Neural cell (in vitro differentiated cells): ENCODE measurements at regions not wholly inside any gene's neighbourhood (a gene's known extent, or its start where the extent isn't known, plus 50 kb on each side); places are given as distances from the start of the nearest gene placed in this dataset.

ENCODE experiments used
- H2AFZ ChIP-seq: fragments of 200-600, 300-800 bp; sonication (generic), shearing (Covaris generic); 2 replicates; pipeline ENCODE4 v1.6.0; 2014; ENCODE audit warnings: low read depth, mild to moderate bottlenecking, antibody characterized with exemption, low read length, moderate library complexity
- H3F3A ChIP-seq: fragments of 200-600 bp; shearing (Covaris generic); 2 replicates; pipeline ENCODE4 v1.6.1; 2016; ENCODE audit warnings: mild to moderate bottlenecking, moderate library complexity, mixed read lengths, antibody characterized with exemption, low read length; ENCODE audit not compliant: insufficient read depth, poor library complexity, severe bottlenecking
- H3K27ac ChIP-seq: fragments of 200-600, 300-800 bp; sonication (generic), shearing (Covaris generic); 2 replicates; pipeline ENCODE4 v1.5.1; 2014; ENCODE audit warnings: mild to moderate bottlenecking, low read length, moderate library complexity
- H3K27me3 ChIP-seq: fragments of 300-800, 200-600 bp; sonication (generic), shearing (Covaris generic); 2 replicates; pipeline ENCODE4 v1.6.0; 2014; ENCODE audit warnings: mild to moderate bottlenecking, low read depth, low read length, moderate library complexity; ENCODE audit not compliant: insufficient read depth
- H3K36me3 ChIP-seq: fragments of 300-800, 200-600 bp; sonication (generic), shearing (Covaris generic); 2 replicates; pipeline ENCODE4 v1.5.1; 2014; ENCODE audit warnings: mild to moderate bottlenecking, antibody characterized with exemption, low read length, moderate library complexity; ENCODE audit not compliant: insufficient read depth
- H3K4me2 ChIP-seq: fragments of 300-800, 200-600 bp; sonication (generic), shearing (Covaris generic); 2 replicates; pipeline ENCODE4 v1.6.0; 2014; ENCODE audit warnings: mild to moderate bottlenecking, low read length
- H3K4me3 ChIP-seq: fragments of 300-800, 200-600 bp; sonication (generic), shearing (Covaris generic); 2 replicates; pipeline ENCODE4 v1.5.1; 2014; ENCODE audit warnings: mild to moderate bottlenecking, low read length, moderate library complexity
- H3K79me2 ChIP-seq: fragments of 200-600 bp; shearing (Covaris generic); replicated peaks from 2 replicates; pipeline ENCODE4 v1.6.0; 2014; ENCODE audit warnings: mild to moderate bottlenecking, low read length, moderate library complexity; ENCODE audit not compliant: insufficient read depth
- H3K9ac ChIP-seq: fragments of 300-800, 200-600 bp; sonication (generic), shearing (Covaris generic); 2 replicates; pipeline ENCODE4 v1.6.1; 2016; ENCODE audit warnings: mild to moderate bottlenecking, low read length, mixed read lengths
- H3K9me2 ChIP-seq: fragments of 200-600 bp; shearing (Covaris generic); 2 replicates; pipeline ENCODE4 v1.6.1; 2016; ENCODE audit warnings: mild to moderate bottlenecking, low read length, mixed read lengths; ENCODE audit not compliant: insufficient read depth
- H3K9me3 ChIP-seq: fragments of 200-600, 300-800 bp; sonication (generic), shearing (Covaris generic); 2 replicates; pipeline ENCODE4 v1.6.1; 2016; ENCODE audit warnings: mild to moderate bottlenecking, mixed run types, low read length, moderate library complexity, mixed read lengths
- H4K20me1 ChIP-seq: fragments of 200-600 bp; shearing (Covaris generic); 2 replicates; pipeline ENCODE4 v1.6.1; 2016; ENCODE audit warnings: mild to moderate bottlenecking, mixed run types; ENCODE audit not compliant: insufficient read depth
- EP300 ChIP-seq: fragments of 450-650 bp; conservative IDR thresholded peaks from 2 replicates; pipeline ENCODE4 v1.6.1; 2014; ENCODE audit warnings: antibody characterized with exemption, mild to moderate bottlenecking, moderate library complexity; ENCODE audit not compliant: poor library complexity, severe bottlenecking
- EZH2 ChIP-seq: fragments of 200-600, 300-800 bp; shearing (Covaris generic), sonication (generic); IDR thresholded peaks from 2 replicates; pipeline ENCODE4 v1.6.1; 2014; ENCODE audit warnings: antibody characterized with exemption, low read length, borderline replicate concordance, mild to moderate bottlenecking; ENCODE audit not compliant: insufficient read depth, poor library complexity, severe bottlenecking
- MXI1 ChIP-seq: fragments of 450-650 bp; conservative IDR thresholded peaks from 2 replicates; pipeline ENCODE4 v1.6.1; 2014; ENCODE audit warnings: antibody characterized with exemption, mild to moderate bottlenecking; ENCODE audit not compliant: poor library complexity, severe bottlenecking
- POLR2AphosphoS5 ChIP-seq: IDR thresholded peaks from 2 replicates; pipeline ENCODE4 v1.6.1; 2012
- RAD21 ChIP-seq: fragments of 450-650 bp; conservative IDR thresholded peaks from 2 replicates; pipeline ENCODE4 v1.6.1; 2014; ENCODE audit warnings: antibody characterized with exemption, mild to moderate bottlenecking, moderate library complexity
- SMC3 ChIP-seq: fragments of 450-650 bp; conservative IDR thresholded peaks from 2 replicates; pipeline ENCODE4 v1.6.1; 2014; ENCODE audit warnings: antibody characterized with exemption, mild to moderate bottlenecking, moderate library complexity; ENCODE audit not compliant: poor library complexity
- TAF1 ChIP-seq: IDR thresholded peaks from 2 replicates; pipeline ENCODE4 v1.6.1; 2012; ENCODE audit warnings: low read depth
- TF ChIP-seq, protein P1 (sequence below): IDR thresholded peaks from 2 replicates; pipeline ENCODE4 v1.6.1; 2012; ENCODE audit warnings: borderline replicate concordance
- TF ChIP-seq, protein P2 (sequence below): fragments of 450-650 bp; IDR thresholded peaks from 2 replicates; pipeline ENCODE4 v1.5.1; 2014; ENCODE audit warnings: antibody characterized with exemption, mild to moderate bottlenecking, moderate library complexity; ENCODE audit not compliant: poor library complexity, severe bottlenecking

DNA sequence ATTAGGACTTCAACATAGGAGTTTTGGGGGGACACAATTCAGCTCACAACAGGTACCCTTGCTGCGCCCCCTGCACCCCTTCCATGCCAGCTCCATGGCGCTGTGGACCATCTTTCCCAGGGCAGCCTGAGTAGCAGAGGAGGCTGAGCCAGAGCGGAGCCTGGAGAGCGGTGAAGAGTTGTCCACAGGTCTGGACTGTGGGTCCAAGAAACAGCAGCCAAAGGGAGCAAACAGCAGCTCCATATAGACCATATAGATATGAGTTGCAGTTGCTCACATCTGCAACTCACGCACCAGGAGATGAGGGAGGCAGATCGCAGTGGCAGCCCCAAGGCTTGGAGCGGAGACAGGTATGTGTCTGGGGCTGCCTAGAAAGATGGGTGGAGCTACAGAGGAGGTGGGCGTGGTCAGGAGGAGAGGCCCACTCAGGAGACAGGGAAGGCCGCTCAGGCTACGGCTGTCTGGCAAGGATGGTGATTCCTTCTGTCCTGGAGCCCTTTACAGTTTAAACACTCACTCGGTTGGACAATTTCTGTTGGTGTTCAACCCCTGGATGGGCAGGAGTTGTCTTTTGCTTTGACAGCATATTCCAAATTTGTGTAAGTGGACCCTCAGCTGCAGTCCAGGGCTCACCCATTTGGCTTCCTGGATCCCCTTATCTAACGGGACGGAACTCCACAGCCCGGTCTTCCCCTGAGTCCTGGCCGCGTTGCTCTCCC, 155.1 kb downstream of the LPIN1 start:
- Histone ChIP-seq H3K36me3 (no peaks in the 10 kb centered on the region), H3F3A (no peaks in the 10 kb centered on the region), H3K9ac (no peak overlapping the region), H4K20me1 (no peaks in the 10 kb centered on the region), H2AFZ (no peak overlapping the region), H3K27ac (no peak overlapping the region), H3K27me3 (no peaks in the 10 kb centered on the region), H3K4me2 (no peak overlapping the region), H3K9me3 (no peaks in the 10 kb centered on the region), H3K9me2 (no peaks in the 10 kb centered on the region), H3K4me3 (no peak overlapping the region), H3K79me2 (no peaks in the 10 kb centered on the region)
- TF ChIP-seq SMC3: no peak
- no peak for TF ChIP-seq EZH2
- TF ChIP-seq, protein P1, sequence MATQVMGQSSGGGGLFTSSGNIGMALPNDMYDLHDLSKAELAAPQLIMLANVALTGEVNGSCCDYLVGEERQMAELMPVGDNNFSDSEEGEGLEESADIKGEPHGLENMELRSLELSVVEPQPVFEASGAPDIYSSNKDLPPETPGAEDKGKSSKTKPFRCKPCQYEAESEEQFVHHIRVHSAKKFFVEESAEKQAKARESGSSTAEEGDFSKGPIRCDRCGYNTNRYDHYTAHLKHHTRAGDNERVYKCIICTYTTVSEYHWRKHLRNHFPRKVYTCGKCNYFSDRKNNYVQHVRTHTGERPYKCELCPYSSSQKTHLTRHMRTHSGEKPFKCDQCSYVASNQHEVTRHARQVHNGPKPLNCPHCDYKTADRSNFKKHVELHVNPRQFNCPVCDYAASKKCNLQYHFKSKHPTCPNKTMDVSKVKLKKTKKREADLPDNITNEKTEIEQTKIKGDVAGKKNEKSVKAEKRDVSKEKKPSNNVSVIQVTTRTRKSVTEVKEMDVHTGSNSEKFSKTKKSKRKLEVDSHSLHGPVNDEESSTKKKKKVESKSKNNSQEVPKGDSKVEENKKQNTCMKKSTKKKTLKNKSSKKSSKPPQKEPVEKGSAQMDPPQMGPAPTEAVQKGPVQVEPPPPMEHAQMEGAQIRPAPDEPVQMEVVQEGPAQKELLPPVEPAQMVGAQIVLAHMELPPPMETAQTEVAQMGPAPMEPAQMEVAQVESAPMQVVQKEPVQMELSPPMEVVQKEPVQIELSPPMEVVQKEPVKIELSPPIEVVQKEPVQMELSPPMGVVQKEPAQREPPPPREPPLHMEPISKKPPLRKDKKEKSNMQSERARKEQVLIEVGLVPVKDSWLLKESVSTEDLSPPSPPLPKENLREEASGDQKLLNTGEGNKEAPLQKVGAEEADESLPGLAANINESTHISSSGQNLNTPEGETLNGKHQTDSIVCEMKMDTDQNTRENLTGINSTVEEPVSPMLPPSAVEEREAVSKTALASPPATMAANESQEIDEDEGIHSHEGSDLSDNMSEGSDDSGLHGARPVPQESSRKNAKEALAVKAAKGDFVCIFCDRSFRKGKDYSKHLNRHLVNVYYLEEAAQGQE: no peak

DNA sequence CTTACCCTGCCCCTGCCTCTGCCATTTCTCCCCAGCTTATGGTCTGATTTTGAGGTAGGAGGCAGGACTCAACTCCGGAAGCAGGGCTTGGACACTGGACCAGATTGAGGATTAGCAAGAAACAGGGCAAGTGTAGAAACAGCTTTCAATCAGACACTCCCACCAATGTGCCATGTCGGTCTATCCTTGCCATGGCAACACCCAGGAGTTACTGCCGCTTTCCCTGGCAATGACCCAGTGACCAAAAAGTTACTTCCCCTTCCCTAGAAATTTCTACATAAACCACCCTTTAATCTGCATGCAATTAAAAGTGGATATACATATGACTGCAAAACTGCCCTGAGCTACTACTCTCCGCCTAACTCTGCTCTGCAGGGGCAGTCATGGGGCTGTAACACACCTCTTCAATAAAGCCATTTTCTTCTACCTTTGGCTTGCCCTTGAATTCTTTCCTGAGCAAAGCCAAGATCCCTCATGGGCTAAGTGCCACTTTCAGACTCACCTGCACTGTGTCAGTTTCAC, 156.7 kb downstream of the LPIN1 start:
- H3K9me2 ChIP-seq: no peaks in the 10 kb centered on the region
- no peak overlapping the region for H2AFZ ChIP-seq
- H3K9ac ChIP-seq: no peak overlapping the region
- H3K79me2 ChIP-seq: no peaks in the 10 kb centered on the region
- H3K4me3 ChIP-seq: no peak overlapping the region
- no peaks in the 10 kb centered on the region for H3F3A ChIP-seq
- no peaks in the 10 kb centered on the region for H3K36me3 ChIP-seq
- no peak overlapping the region for H3K4me2 ChIP-seq
- TF ChIP-seq RAD21 (no peak), POLR2AphosphoS5 (no peak), EP300 (no peak), MXI1 (no peak), SMC3 (no peak), EZH2 (no peak), TAF1 (no peak)
- TF ChIP-seq, protein P2, sequence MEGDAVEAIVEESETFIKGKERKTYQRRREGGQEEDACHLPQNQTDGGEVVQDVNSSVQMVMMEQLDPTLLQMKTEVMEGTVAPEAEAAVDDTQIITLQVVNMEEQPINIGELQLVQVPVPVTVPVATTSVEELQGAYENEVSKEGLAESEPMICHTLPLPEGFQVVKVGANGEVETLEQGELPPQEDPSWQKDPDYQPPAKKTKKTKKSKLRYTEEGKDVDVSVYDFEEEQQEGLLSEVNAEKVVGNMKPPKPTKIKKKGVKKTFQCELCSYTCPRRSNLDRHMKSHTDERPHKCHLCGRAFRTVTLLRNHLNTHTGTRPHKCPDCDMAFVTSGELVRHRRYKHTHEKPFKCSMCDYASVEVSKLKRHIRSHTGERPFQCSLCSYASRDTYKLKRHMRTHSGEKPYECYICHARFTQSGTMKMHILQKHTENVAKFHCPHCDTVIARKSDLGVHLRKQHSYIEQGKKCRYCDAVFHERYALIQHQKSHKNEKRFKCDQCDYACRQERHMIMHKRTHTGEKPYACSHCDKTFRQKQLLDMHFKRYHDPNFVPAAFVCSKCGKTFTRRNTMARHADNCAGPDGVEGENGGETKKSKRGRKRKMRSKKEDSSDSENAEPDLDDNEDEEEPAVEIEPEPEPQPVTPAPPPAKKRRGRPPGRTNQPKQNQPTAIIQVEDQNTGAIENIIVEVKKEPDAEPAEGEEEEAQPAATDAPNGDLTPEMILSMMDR: no peak
- TF ChIP-seq, protein P1: no peak
- H3K9me3 ChIP-seq: no peaks in the 10 kb centered on the region
- H3K27me3 ChIP-seq: no peaks in the 10 kb centered on the region
- H4K20me1 ChIP-seq: no peaks in the 10 kb centered on the region
- no peak overlapping the region for H3K27ac ChIP-seq
